GM19395 (cell line): ENCODE measurements at regions not wholly inside any gene's neighbourhood (a gene's known extent, or its start where the extent isn't known, plus 50 kb on each side); places are given as distances from the start of the nearest gene placed in this dataset.
A peak's percentile ranks its signal among the peaks of the same experiment; 100 is the strongest.
"Not testable (repeated sequence)": the region's sequence is repeated elsewhere in the genome, so short reads cannot be mapped to it uniquely, and the experiment has no call there.

ENCODE experiments used
- ATAC-seq: cut with Tn5 transposase; IDR thresholded peaks from one replicate; pipeline ENCODE4 v1.9.1; 2021; ENCODE audit warnings: mild to moderate bottlenecking, moderate library complexity; ENCODE audit not compliant: unreplicated experiment

GRCh38 chr6:139998478-139998877 is 624.0 kb upstream of the CITED2 start:
- ATAC-seq: not testable (repeated sequence)

- ATAC-seq: peak; percentile 88
These were observed 621.9 kb upstream of the CITED2 start for GRCh38 chr6:139996253-139996834.

DNA sequence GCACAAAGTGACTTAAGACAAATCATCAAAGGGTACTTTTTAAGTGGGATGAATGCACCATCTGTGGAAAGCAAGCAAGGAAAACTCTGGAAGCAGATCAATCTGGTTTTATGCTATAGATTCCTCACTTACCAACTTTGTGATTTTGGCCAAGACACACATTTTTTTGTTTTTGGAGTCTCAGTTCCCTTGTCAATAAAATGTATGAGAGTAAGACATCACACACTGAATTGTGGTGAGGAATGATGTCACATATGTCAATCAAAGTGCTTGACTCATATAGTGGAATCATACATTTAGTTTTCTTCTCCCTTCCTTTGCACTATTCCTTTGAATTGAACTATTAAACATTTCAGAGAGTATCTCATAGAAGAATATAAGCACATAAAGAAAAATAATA is 620.5 kb upstream of the CITED2 start:
- no peak for ATAC-seq

GRCh38 chr6:139990856-139991465 is 616.5 kb upstream of the CITED2 start:
- no peak for ATAC-seq

DNA sequence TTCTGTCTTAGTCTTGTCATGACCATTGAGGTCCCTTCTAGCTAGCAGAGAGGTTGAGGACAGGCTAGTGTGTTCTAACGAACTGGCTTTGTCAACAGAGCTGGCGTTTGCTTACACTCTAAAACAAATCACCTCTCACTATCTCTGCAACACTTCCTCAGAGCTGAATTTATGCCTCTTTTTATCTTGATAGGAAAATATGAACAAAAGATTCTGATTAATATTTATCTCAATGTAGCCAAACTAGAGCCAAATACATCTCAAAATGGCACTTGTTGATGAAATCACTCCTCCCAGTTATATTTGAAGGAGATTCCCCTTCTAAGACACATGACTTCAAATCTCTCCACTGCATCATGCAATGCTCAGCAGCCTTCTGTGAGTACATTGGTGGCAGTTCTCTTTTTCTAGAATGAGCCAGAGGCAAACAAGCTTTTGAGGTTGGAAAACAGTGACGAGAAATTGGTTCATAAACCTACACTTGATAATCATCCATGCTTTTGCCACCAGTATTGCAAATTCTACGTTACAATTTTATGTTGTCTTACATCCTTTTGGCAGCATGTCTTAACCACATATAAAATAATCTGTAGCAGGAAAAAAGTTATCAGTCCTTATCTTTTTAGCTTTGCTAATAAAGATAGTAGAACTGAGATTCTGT is 615.7 kb upstream of the CITED2 start:
- ATAC-seq: no peak

- ATAC-seq: no peak
These were observed 614.2 kb upstream of the CITED2 start for GRCh38 chr6:139988685-139989084.

GRCh38 chr6:139987091-139987490 is 612.6 kb upstream of the CITED2 start:
- no peak for ATAC-seq

GRCh38 chr6:139985236-139985815 is 610.9 kb upstream of the CITED2 start:
- ATAC-seq: no peak

GRCh38 chr6:139984317-139984716 is 609.9 kb upstream of the CITED2 start:
- ATAC-seq: no peak

DNA sequence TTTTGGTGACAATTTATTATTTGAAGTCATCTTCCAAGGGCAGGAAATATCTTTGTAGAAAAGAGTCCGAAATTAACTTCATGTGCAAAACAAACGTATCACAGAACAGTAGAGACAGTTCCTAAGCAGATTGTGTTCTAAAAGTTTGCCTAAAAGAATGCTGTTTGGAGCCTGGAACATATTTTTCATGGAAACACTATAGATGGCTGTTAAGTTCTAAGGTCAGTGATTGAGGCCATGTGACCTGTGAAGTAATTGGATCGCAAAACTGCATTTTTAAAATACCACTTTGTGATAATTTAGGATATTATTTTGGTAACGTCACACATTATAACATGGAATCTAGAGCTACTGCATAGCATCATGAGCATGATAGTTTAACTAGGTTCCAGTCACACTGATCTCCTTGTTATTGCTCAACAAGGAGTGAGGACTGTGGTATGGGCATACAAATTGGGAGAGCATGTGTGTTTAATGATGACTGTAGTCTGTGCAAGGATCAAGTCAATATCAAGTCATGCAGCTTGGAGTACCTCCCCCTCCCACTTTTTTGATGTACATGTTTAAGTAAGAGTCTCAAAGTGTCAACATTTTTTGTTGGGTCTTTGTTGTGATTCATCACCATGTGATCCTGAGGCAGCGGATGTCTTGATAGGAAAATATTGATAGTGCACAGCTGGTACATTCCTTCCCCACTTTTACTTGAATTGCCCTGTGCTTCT is 609.3 kb upstream of the CITED2 start:
- no peak for ATAC-seq

DNA sequence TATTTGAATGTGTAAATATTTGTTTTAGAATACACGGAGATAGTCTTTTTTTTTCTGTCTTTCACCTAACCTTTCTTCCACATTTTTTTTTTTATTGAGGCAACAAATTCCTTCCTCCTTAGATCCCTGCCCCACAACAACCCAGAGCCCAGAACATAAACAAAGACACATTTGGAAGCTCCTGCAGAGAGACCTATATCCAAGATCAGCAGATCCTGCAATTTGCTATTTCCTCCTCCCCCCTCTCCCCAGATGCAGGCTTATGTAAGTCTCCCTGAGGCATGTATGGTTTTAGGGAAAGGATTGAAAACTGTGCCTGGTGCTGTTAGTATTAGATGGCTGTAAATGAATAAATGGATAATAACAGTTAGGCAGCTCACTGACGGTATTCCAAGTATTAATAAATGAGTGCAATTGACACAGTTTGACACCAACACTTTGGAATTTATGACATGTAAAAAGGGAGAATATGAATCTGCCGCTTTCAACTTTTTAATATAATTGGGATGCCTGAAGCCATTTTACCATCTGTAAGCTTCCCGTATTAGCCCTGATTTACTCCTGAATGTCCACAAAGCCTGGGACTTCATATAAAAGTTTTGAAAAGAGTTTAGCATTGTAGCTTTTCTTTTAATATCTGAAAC is 608.3 kb upstream of the CITED2 start:
- no peak for ATAC-seq

GRCh38 chr6:139982195-139982594 is 607.7 kb upstream of the CITED2 start:
- ATAC-seq: no peak

GRCh38 chr6:139981768-139982181 is 607.3 kb upstream of the CITED2 start:
- no peak for ATAC-seq

GRCh38 chr6:139981066-139981624 is 606.7 kb upstream of the CITED2 start:
- ATAC-seq: no peak

- ATAC-seq: not testable (repeated sequence)
These were observed 606.2 kb upstream of the CITED2 start for GRCh38 chr6:139980631-139981030.

DNA sequence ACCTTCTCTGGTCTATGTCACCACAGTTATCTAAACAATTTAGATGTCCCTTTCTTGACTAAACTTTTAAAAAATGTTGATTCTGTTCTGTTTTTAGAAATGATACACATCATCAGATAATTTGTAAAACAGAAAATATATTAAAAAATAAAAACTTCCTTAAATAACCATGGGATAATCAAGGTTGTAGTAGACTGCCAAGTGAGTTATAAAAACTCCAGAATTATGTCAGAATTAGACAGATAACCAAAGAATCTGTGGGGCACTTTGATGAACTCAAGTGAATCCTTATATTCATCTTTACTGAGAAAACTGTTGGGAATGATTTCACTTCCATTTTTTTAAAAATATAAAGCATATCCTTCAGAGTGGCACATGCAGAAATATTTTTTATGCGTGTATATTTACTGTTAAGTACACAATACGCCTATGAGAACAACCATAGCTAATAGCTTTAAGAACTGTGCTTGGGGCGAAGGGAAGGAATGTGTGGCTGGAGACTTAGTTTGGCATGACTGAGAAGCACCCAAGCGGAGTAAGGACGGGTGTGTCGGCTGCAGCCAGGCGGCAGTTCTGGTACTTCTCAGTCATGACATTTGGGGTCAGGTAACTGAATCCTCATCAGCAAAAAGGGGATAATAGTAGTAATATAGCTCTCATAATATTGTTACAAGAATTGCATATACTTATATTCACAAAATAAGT is 604.7 kb upstream of the CITED2 start:
- no peak for ATAC-seq

DNA sequence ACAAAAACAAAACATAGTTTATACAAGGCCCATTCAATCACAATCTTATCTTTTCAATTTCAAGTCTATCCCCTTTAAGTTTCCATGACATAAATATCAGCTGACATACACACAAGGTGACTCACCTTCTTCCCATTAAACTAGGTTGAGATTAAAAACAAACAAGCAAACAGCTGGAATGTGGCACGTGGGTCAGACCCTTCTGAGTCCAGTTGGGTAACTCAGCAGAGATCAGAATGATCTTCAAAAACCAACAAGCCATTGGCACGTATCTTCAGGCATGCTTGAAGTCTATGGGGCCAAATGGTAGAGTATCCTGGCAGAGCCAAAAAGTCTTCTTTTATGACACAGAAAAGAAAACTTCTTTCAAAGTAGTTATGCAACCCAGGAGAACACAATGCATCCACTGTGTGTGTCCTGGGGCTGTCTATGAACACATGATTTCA is 603.5 kb upstream of the CITED2 start:
- ATAC-seq: no peak

- no peak for ATAC-seq
These were observed 599.4 kb upstream of the CITED2 start for GRCh38 chr6:139973669-139974344.

GRCh38 chr6:139972116-139972515 is 597.7 kb upstream of the CITED2 start:
- ATAC-seq: no peak
